DMS79 (cell line): ENCODE measurements at regions not wholly inside any gene's neighbourhood (a gene's known extent, or its start where the extent isn't known, plus 50 kb on each side); places are given as distances from the start of the nearest gene placed in this dataset.
"Not testable (repeated sequence)": the region's sequence is repeated elsewhere in the genome, so short reads cannot be mapped to it uniquely, and the experiment has no call there.

ENCODE experiments used
- DNase-seq: peaks from one replicate; lab custom pipeline; 2025; lab: John Stamatoyannopoulos, UW

GRCh38 chr6:27542485-27542884, 69.6 kb upstream of the ZNF184 start:
- DNase-seq: no peak

GRCh38 chr6:27541933-27542297, 69.0 kb upstream of the ZNF184 start:
- DNase-seq: no peak

GRCh38 chr6:27541212-27541932, 68.5 kb upstream of the ZNF184 start:
- DNase-seq: no peak

- DNase-seq: no peak
Measured at GRCh38 chr6:27539551-27539950, 66.6 kb upstream of the ZNF184 start.

GRCh38 chr6:27532820-27533538, 60.1 kb upstream of the ZNF184 start:
- DNase-seq: no peak

DNA sequence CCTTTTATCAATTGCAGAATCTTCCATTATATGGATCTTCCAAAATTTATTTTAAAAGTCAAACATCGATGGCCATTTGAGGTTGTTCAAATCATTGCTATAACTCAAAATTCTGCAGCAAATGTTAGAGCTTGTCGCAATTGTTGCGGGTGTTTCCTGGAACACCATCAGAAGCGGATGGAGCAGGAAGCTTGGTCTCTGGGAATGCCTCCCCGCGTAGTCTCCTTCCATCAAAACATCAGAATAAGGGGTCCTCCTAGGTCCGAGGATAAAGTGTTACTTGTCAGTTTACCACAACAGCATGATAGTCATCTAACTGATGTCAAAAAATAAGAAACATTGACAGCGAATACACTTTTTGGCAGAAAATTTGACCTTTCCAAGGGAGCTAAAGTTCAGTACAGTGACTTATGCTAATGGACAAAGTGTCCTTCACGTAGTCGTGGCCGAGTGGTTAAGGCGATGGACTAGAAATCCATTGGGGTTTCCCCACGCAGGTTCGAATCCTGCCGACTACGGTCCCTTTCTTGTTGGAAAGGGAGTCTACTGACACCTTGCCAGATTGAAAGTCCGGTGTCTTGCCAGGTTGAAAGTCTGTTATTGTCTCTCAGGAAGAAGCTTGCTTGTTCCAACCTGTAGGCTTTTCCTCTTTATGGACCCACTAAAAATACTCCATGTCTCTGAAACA, 59.0 kb upstream of the ZNF184 start:
- DNase-seq: no peak

GRCh38 chr6:27529796-27530195, 56.9 kb upstream of the ZNF184 start:
- not testable (repeated sequence) for DNase-seq

DNA sequence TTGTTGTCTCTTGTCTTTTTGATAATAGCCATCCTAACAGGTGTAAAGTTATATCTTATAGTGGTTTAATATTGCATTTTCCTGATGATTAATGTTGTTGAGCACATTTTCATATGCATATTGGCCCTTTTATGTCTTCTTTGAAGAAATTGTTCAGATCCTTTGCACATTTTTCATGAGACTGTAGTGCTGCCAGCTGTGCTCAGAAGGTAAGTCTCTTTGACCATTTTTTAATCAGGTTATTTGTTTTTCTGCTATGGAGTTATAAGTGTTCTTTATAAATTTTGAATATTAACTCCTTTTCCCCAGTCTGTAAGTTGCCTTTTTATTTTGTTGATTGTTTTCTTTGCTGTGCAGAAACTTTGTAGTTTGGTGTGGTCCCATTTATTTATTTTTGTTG, 55.8 kb upstream of the ZNF184 start:
- no peak for DNase-seq
